GM21737 (cell line): ENCODE measurements at regions not wholly inside any gene's neighbourhood (a gene's known extent, or its start where the extent isn't known, plus 50 kb on each side); places are given as distances from the start of the nearest gene placed in this dataset.

Source experiments
- ATAC-seq: cut with Tn5 transposase; IDR thresholded peaks from one replicate; pipeline ENCODE4 v1.9.1; 2021; ENCODE audit warnings: mild to moderate bottlenecking, moderate library complexity; ENCODE audit not compliant: unreplicated experiment

DNA sequence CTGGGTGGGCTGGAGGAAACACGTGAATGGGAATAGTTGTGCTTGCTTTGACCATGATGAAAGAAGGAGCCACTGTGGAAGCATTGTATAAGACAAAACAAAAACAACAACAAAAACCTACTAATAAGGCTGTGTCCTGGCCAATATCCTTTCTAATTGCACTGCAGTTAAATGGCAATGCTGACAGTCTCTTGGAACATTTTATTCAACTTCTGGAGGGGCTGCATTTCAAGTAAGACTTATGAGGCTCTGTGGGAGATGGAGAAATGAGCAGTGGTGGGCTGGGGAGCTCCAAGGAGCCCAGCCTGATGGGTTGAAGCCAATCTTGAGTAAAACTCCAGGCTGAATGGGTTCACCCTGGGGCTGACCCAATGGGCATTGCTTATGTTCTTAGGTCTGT lies 99.8 kb upstream of the ROPN1 start:
- no peak for ATAC-seq

DNA sequence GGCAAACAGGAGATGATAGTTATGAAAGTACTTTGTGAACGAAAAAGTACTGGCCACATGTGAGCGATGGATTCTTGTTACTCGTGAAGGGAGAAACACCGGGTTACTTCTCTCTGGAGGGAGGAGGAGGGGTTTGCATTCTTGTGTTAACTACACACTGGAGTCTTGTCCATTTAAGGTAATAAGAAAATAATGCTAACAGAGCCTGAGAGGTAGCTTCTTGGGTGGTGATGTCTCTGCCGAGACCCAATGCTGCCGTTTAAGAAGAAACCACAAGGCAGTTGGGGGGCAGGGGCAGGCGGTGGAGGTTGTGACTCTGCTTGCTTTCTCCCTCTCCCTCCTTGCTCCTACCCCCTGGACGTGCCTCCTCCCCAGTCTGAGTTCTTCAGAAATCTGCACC lies 100.9 kb upstream of the ROPN1 start:
- no peak for ATAC-seq

DNA sequence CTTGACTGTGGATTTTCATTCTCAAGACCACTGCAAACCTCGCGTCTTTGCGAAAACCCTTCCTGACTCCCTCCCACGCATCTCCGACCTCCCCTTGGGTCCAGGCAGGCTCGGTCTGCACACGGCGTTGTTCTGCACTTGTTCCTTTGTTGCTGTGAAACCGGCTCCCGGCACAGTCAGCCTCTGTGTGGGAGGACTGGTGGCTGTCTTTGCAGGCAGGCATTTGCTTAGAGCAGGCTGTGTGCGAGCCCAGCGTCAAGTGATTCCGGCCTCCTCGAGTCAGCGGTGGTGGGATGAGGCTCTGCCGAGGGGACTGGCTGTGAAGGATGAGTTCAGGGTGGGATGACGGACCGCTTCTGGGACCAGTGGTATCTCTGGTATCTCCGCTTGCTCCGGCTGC lies 102.6 kb upstream of the ROPN1 start:
- no peak for ATAC-seq

DNA sequence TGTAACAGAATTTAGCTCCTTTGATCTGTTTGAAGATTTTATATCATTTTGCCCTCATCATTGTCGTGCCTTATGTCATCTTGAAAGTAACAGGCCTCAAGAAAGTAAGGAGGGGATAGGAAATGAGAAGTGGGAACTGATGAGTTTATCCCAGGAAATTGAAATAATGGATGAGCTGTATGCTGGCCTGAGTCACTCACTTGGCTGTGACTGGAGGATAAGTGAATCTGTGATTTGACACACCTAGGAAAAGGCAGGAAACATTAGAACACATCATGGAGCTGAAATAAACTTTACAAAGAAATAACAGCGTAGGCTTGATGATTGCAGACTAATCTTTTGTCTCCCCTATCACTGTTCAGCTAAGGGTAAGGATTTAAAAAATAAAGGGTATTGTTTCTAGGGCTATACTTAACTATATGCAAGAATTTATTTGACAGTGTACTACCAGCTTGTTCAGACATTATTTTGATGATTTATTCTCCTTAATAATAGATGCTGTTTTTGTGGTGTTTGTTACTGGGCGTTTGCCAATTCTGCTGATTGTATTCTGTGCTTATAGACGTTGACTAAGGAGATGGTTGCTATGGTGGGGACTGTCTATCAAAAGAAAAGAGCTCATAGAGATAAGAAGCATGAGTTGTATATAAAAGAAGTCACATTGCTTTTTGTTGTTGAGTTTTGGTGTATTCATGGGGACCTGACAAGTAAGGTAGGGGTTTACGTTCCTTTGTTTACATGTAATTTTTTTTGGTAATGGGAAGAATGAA lies 105.6 kb upstream of the ROPN1 start:
- no peak for ATAC-seq

DNA sequence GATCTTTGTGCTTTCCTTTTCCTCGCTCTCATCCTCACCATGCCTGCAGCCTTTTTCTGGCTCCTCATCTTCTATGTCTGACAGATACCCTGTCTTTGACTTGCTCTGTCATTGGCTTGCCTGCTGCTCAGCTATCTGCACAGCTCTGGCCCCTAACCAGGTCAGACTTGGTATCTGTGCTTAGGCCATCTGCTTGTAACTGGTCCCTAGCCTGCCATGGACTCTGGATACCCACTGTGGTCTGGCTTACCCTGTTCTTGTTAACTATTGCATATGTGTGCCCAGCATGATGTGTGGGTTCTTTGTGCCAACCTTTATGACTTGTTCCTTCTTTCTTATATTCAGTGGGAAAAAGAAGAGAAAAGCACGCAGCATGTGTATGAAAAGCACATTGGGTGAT lies 109.7 kb upstream of the ROPN1 start:
- ATAC-seq, result no peak

DNA sequence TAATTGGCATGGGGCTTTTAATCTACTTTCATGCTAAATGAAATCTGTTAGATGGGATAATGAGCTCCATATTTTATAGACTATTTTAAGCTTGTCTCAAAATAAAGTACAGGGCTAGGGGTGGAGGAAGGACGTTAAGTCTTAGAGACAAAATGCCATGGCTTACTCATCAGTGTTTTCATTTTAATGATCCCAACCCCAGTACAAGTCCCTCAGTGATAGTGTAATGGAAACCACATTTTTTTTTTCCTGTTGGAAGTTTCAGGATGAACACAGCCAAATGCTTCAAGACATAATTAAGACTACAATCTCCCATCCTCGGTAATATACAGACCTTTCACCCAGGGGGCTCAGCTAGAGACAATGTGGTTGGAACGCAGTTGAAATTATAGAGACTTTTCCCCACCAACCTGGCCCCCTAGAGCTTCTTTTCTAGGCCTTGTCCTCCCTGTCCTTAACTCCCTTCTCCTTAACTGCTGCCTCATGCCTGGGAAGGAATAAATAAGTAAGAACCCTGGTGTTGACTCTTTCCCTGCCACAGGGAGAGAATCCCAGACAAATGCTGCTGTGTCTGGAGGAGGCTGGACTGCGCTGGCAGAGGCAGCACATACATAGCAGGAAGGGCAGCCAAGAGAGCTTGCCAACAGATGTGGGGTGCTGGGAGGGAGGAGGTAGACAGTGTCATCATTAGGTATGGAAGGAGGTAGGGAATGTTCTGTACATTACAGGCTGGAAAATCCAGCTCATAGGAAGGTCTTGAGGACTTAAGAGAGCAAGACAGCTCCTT lies 115.4 kb upstream of the ROPN1 start:
- ATAC-seq, result no peak

DNA sequence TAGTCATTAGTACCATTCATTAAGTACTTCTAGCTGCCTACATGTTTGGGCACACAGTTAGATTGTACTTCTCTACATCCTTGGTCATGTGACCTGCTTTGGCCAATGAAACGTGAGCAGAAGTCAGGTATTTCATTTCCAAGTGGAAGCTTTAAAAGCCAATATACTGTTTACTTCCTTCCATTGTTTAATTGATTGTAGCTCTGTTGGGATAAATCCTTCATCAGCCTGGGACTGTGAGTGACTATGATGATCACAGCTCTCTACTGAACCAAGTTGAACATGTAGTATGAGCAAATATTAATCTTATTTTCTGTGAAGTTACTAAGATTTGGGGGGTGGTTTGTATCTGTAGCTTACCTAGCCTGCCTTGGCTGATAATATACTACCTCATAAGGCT lies 116.5 kb upstream of the ROPN1 start:
- no peak for ATAC-seq

DNA sequence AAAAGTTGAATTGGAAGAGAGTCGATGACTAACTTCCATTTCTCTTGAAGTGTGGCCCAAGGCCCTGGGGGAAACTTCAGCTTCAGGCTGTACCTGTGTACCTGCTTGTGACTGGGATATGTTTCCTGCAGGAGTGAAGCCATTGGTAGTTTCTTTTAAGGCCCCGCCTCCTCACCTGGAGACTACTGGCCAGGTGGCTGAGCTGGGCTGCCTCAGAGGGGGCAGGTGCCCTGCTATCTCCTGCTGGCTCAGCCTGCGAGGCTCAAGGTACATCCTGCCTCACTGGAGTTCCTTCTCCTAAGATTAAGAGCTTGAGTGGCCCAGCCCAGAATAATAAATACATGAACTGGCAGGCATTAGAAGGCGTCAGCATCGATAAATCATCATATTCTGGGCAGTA lies 121.6 kb upstream of the ROPN1 start:
- no peak for ATAC-seq

DNA sequence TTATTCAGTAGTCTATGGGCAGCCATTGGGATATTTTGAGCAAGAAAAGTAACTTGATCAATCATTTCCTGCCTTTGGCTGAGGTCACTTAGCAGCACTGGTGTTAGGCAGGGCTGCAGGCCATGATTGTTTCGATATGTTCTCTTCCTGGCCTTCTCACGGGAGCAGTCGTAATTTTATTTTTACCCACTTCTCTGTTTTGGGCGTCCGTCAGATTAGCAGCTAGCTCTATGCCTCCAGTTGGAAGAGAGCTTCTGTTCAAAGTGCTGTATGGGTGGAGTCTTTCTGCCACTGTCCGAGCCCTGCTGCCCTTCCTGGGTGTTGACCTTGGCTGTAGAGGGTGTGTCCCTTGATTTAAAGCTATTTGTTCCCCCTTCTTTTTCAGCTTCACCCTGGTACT lies 123.4 kb upstream of the ROPN1 start:
- no peak for ATAC-seq

DNA sequence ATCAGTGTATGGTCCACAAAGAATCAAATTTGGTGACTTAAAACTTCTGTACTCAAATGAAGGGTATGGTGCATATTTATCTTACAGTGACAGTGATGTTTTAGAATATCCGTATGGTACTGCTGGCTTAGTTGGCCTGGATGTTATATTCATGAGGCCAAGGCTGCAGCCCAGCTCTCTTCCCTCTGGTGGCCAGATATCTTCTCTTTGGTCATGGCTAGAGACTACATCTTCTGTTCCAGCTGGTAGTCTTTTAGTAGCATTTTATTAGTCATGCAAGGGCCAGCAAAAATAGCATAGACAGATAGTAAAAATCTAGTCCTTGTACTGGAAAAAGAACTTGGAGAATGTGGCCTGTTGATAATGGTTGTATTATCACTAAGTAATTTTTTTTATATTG lies 124.0 kb upstream of the ROPN1 start:
- ATAC-seq, result no peak

DNA sequence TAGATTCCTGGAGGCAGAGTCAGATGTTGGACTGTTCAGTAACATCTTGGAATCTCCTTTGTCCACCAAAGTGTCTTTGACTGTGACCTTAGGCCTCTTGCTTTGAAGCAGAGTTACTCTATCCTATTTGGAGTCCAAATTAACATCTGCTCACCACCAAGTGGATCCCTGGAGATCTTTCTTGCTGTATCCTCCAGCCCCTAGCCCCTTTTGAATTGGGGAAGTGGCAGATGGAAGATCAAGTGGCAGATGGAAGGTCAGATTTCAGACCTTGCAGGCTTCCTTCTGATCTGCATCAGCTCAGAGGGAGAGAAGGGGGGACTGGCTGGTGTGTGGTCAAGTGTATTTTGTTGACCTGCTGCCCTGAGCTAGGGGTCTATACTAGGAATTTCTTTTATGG lies 125.0 kb upstream of the ROPN1 start:
- ATAC-seq, result no peak

DNA sequence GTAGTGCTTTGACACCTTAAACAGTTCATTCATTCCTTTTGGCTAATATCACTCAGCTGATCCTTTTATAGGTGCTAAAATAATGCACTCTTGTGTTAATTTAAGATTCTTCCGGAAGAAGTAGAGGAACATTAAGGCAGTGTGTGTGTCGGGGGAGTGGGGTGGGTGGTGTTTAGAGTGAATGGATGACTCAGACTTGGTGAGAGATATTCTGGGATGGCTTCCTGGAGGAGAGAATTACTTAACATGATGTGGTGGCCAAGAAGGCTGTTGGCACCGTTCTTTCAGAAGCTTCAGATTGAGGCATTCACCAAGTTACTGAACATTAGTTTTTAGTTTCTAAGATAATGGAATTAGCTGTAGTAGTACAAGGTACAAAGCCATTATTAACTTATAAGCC lies 125.6 kb upstream of the ROPN1 start:
- ATAC-seq, result no peak

DNA sequence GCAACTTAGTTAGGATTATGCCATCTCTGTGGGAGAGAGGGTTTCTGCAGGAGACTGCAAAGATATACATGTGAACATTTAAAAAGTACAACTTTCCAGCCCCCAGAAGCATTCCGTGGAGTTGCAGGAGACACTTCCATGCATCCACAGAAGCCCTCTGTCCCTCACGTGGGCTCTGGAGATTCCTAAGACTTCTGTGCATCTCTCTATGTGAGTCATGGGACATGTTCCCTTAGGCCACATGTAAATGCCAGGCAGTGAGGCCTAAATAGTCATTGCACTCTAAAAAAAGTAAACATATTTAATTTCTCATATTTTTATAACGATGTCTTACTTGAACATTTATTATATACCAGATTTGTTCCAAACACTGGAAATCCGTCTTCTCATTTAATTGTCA lies 126.5 kb upstream of the ROPN1 start:
- ATAC-seq, result no peak

DNA sequence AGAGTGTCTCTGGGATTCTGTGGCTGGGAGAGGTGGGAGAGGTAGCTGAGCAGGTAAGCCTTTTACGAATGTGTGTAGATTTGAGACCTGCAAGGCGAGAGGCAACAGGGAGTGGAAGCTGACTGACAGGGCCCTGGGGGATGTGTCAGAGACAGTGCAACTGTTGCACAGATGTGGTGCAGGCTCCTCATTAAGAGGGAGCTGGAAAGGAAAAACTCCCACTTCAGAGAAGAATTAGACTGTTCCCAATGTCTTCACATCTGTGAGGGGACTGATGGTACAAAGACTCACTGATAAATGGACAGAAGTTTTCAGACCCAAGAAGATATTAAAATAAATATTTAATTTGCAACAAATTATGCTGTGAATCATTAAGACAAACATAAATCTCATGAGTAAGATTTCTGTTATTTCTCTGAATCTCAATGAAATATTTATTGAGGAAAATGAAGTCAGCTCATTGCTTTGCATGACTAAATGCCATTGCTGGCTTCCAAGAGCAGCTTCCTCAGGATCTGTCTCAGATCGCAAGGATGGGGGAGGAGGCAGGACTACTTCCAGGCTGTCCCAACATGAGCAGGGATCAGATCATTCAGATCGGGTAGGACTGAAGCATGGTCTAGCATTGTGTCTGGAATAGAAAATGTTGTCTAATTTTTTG lies 127.3 kb upstream of the ROPN1 start:
- no peak for ATAC-seq

DNA sequence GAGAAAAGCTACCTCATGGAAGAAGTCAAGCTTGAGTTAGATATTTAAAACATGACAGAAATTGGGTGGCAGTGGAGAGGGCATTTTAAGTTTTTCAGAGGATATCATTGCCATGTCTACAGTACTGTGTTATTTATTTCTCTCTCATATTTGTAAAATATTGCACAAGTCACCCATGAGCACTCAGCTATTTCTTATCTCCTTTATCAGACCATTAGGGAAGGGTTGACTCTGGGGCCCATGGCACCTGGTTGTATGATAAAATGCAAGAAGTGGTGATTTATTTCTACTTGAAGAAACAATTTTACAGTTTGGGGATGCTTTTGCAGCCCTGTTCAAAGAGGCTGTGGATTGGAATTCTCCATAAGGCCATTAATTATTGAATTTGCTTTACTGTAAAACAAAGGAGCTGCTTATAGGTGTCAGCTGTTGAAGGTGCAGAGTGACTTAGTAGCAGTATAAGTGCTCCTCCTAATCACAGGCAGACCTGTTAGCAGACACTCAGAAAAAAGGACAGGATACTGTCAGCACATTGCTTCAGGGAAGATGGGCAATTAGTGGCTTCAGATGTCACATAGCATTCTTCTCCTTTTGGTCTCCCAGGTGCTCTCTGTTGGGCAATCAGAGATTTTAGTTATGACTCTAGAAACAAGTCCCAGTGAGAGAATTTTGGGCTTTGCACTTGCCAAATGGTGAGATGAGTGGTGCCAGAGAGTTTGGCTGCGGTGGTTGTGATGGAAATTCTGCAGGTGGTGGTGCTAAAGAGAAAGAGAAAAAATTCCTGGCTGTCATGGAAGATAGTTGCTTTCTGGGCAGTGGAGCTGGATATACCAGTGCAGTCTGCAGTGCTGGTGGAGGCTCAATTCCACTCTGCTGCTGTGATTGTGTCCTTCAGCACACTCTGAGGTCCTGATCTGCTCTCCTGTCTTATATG lies 129.7 kb upstream of the ROPN1 start:
- ATAC-seq, result no peak

DNA sequence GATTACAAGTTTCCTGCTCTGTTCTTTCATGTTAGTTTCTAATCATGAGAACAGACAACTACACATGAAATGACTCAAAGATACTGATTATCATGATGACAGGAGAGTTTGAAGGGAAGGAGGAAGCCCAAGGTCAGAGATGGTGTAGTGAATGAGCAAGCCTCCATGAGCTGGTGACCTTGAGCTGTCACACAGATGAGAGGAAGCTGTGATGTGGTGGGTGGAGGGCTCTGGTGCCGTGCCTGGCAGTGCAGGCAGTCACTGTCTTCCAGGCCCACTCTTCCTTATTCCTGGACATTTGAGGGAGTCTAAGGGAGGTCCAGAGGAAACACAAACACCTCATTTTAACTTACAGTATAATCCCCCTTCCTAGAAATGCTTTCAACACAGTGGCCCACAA lies 133.4 kb upstream of the ROPN1 start:
- ATAC-seq, result no peak

DNA sequence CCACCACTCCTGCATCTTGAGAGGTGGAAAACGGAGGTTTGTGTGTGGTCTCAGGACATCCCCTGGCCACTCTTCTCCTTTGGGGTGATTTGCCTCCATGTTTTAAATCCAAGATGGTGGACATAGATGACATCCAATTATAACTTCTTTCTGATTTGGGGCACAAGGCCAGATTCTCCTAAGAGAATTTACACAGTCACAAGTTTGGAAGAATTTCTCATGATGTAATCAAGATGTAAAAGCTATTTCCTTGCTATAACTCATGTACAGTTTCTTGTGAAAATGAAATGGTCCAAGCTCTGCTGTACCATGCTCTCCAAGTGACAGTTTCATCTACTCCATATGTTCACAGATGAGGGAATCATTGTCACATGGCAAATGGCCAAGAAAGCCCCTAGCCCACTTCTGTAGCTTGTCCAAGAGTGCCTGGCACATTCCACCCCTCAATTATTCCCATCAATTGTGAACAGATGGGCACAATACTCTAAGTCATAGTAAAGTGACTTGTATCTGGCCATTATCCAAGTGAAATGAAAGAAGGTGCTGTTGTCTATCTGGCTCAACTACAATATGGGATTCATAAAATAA lies 134.6 kb upstream of the ROPN1 start:
- no peak for ATAC-seq

DNA sequence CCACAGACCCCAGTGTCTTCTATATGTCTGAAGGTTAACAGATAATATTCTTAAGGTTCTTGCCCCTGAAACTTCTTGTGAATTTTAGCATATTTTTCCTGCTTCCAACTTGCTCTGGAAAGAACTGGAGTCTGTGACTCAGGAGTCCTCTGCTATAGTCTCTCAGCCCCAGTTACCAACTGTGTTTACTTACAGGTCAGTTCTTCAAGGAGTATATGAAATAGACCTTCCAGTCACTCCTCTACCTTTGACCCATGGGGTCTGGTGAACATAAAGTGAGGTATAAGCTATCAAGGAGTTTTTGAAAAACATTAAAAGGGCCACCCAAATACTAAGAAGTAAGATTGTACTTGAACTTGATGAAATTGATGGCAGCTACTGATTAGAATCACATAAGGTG lies 139.2 kb upstream of the ROPN1 start:
- no peak for ATAC-seq

DNA sequence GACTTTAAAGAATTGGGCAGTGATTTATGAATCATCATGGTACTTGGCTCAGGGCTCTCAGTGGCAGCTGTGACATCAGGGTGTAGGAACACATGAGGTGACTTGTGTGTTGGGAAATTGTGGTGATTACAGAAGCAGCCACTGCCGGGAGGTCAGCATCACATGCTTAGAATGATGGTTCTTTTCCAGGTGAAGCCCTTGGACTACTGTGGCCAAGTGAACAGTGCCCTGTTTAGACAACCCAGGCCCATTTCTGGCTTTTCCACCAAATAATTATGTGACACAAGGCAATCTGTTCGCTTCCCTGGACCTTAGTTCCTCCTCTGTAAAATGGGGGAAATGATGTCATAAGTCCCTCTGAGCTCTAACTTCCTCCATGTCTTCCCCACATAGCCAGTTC lies 139.7 kb upstream of the ROPN1 start:
- no peak for ATAC-seq

DNA sequence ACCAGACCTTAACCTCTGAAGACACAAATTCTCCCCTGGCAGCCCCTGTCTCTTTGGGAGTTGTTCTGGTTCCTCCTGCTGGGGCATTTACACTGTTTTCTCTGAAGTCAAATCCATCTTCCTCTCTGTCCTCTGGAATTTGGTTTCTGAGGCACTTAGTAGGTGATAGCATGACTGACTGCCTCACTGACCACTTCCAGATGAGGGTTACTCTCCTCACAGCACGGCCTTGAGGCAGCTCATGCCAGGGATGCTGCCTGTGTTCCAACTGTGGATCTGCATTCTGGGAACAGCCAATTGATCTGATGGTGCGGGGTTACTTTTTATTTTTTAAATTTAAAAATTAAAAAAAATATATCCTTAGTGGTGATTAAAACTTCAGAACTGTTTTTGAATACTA lies 140.9 kb upstream of the ROPN1 start:
- ATAC-seq, result no peak
